IMR-90 (cell line): ENCODE measurements at regions not wholly inside any gene's neighbourhood (a gene's known extent, or its start where the extent isn't known, plus 50 kb on each side); places are given as distances from the start of the nearest gene placed in this dataset.

Source experiments
- ATAC-seq: fragments of 200-7000 bp; cut with Tn5 transposase; 2 replicates; pipeline ENCODE4 v1.9.1; 2020; ENCODE audit warnings: low read depth, mild to moderate bottlenecking, moderate library complexity
- BruUV-seq: library from RNA; stranded (reverse); fragments of 400-500 nt; replicated peaks from 2 replicates; lab custom pipeline; 2021; lab: Mats Ljungman, UMichigan
- CTCF ChIA-PET: fragments of 300-600 bp; formaldehyde crosslinking; extraction: SDS; loops from one replicate; lab custom pipeline; 2021; ENCODE audit warnings: antibody characterized with exemption; lab: Yijun Ruan, JAX
- POLR2A ChIA-PET: fragments of 300-600 bp; sonication (Branson Sonifier 250); formaldehyde crosslinking; loops from one replicate; lab custom pipeline; 2022; ENCODE audit warnings: antibody characterized with exemption; ENCODE audit not compliant: unreplicated experiment; lab: Charles Lee
- DNase-seq: peaks from one replicate; pipeline ENCODE4 v3.0.0; 2013
- H2AFZ ChIP-seq: replicated peaks from 2 replicates; pipeline ENCODE3; 2013; ENCODE audit warnings: low read length, mild to moderate bottlenecking; ENCODE audit not compliant: poor library complexity
- H2AK5ac ChIP-seq: 2 replicates; pipeline ENCODE4 v1.6.1; 2013; ENCODE audit warnings: low read depth, low read length, inconsistent platforms
- H2AK9ac ChIP-seq: replicated peaks from 2 replicates; pipeline ENCODE3; 2013; ENCODE audit warnings: mild to moderate bottlenecking, low read depth, low read length, moderate library complexity; ENCODE audit not compliant: poor library complexity
- H2BK120ac ChIP-seq: 2 replicates; pipeline ENCODE4 v1.6.1; 2013; ENCODE audit warnings: low read depth, low read length, inconsistent platforms
- H2BK15ac ChIP-seq: 3 replicates; pipeline ENCODE4 v1.6.1; 2013; ENCODE audit warnings: low read depth, low read length, inconsistent platforms
- H2BK20ac ChIP-seq: 2 replicates; pipeline ENCODE4 v1.6.1; 2013; ENCODE audit warnings: low read depth, mild to moderate bottlenecking, inconsistent platforms, low read length, moderate library complexity
- H2BK5ac ChIP-seq: 2 replicates; pipeline ENCODE4 v1.6.1; 2013; ENCODE audit warnings: mild to moderate bottlenecking, low read depth, low read length, inconsistent platforms; ENCODE audit not compliant: poor library complexity, severe bottlenecking
- H3K14ac ChIP-seq: replicated peaks from 2 replicates; pipeline ENCODE4 v1.6.1; 2013; ENCODE audit warnings: low read depth, low read length, inconsistent platforms
- H3K18ac ChIP-seq: 2 replicates; pipeline ENCODE4 v1.6.1; 2013; ENCODE audit warnings: low read depth, low read length, control low read depth
- H3K23ac ChIP-seq: 2 replicates; pipeline ENCODE4 v1.6.1; 2013; ENCODE audit warnings: low read depth, low read length, inconsistent platforms
- H3K27ac ChIP-seq: 2 replicates; pipeline ENCODE4 v1.5.1; 2013; ENCODE audit warnings: mild to moderate bottlenecking, control low read depth, low read length; ENCODE audit not compliant: insufficient read depth
- H3K27me3 ChIP-seq: 2 replicates; pipeline ENCODE4 v1.6.1; 2013; ENCODE audit warnings: low read length; ENCODE audit not compliant: control insufficient read depth, insufficient read depth
- H3K36me3 ChIP-seq: 2 replicates; pipeline ENCODE4 v1.6.1; 2013; ENCODE audit warnings: low read length, mixed read lengths; ENCODE audit not compliant: control insufficient read depth, insufficient read depth
- H3K4ac ChIP-seq: 2 replicates; pipeline ENCODE4 v1.6.1; 2013; ENCODE audit warnings: low read depth, low read length, inconsistent platforms
- H3K4me1 ChIP-seq: 2 replicates; pipeline ENCODE4 v1.6.1; 2013; ENCODE audit warnings: low read length, mixed read lengths; ENCODE audit not compliant: control insufficient read depth, insufficient read depth
- H3K4me2 ChIP-seq: 2 replicates; pipeline ENCODE4 v1.6.1; 2013; ENCODE audit warnings: low read depth, mild to moderate bottlenecking, control low read depth, low read length, moderate library complexity
- H3K4me3 ChIP-seq: 2 replicates; pipeline ENCODE4 v1.5.1; 2013; ENCODE audit warnings: low read depth, mild to moderate bottlenecking, control low read depth, low read length, moderate library complexity; ENCODE audit not compliant: insufficient read depth
- H3K56ac ChIP-seq: 2 replicates; pipeline ENCODE4 v1.6.1; 2013; ENCODE audit warnings: low read length, inconsistent platforms; ENCODE audit not compliant: insufficient read depth; ENCODE audit errors: extremely low read depth
- H3K79me1 ChIP-seq, 2 experiments: 2 replicates each; pipeline ENCODE4 v1.6.1; 2013; ENCODE audit warnings: low read length in 2 of 2, inconsistent platforms in 1 of 2, low read depth in 1 of 2
- H3K9ac ChIP-seq: 2 replicates; pipeline ENCODE4 v1.6.1; 2013; ENCODE audit warnings: low read depth, low read length, control low read depth
- H3K9me1 ChIP-seq: 2 replicates; pipeline ENCODE4 v1.6.1; 2013; ENCODE audit warnings: low read length, inconsistent platforms; ENCODE audit not compliant: insufficient read depth
- H3K9me3 ChIP-seq: 2 replicates; pipeline ENCODE4 v1.6.1; 2013; ENCODE audit warnings: low read length; ENCODE audit not compliant: control insufficient read depth, insufficient read depth
- H4K20me1 ChIP-seq: 2 replicates; pipeline ENCODE4 v1.6.1; 2013; ENCODE audit warnings: low read length, inconsistent platforms; ENCODE audit not compliant: insufficient read depth
- H4K5ac ChIP-seq: 2 replicates; pipeline ENCODE4 v1.6.1; 2013; ENCODE audit warnings: mild to moderate bottlenecking, low read depth, low read length, control low read depth
- H4K8ac ChIP-seq, 2 experiments: 2 replicates each; pipeline ENCODE4 v1.6.1; 2013; ENCODE audit warnings: low read depth in 2 of 2, low read length in 2 of 2, control low read depth in 1 of 2, inconsistent platforms in 1 of 2
- H4K91ac ChIP-seq: 2 replicates; pipeline ENCODE4 v1.6.1; 2013; ENCODE audit warnings: low read depth, low read length, inconsistent platforms; ENCODE audit not compliant: insufficient read depth
- MAZ ChIP-seq: IDR thresholded peaks from 2 replicates; pipeline ENCODE4 v1.6.1; 2012; ENCODE audit warnings: low read depth, mild to moderate bottlenecking, low read length, improper control_type of control experiment, moderate library complexity, borderline replicate concordance
- WGBS, 2 experiments: methylation state at CpG; one replicate each; pipeline versions ENCODE4 v1.1.5 to v1.1.7; 2013; ENCODE audit warnings: missing lambda C conversion rate in 2 of 2; ENCODE audit not compliant: insufficient read length in 1 of 2; ENCODE audit errors: extremely low coverage in 2 of 2; 5-methylcytosine and 5-hydroxymethylcytosine counted together
- dilution Hi-C: fragments of 300-500 bp; cut with HindIII; formaldehyde crosslinking; loops from one replicate; pipeline ENCODE4 v1.14.3; 2018; ENCODE audit warnings: low sequenced_read_pairs; ENCODE audit not compliant: unreplicated experiment
- in situ Hi-C: fragments of 300-500 bp; cut with MboI; formaldehyde crosslinking; loops from 3 replicates; pipeline ENCODE4 v1.14.3; 2019; ENCODE audit warnings: low sequenced_read_pairs, inconsistent platforms, mixed read lengths
- intact Hi-C: fragments of 100-400 bp; cut with micrococcal nuclease; formaldehyde crosslinking; loops from 2 replicates; pipeline ENCODE4 v1.10.0; 2022

GRCh38 chr9:100865648-100866047 is 162.9 kb upstream of the PLPPR1 start:
- Histone ChIP-seq H2AK5ac (no peak overlapping the region), H3K9me3 (peaks cover 5% of the 10 kb centered on the region), H3K4ac (no peak overlapping the region), H3K9ac (no peak overlapping the region), H4K91ac (no peak overlapping the region), H2BK5ac (no peak overlapping the region), H4K20me1 (no peaks in the 10 kb centered on the region), H3K27ac (no peak overlapping the region), H4K5ac (no peak overlapping the region), H2AFZ (no peak overlapping the region), H3K4me2 (no peak overlapping the region), H3K56ac (no peak overlapping the region), H3K23ac (no peak overlapping the region), H3K4me1 (no peaks in the 10 kb centered on the region), H3K18ac (no peak overlapping the region), H2AK9ac (no peak overlapping the region), H2BK15ac (no peak overlapping the region), H3K27me3 (no peaks in the 10 kb centered on the region), H3K36me3 (no peaks in the 10 kb centered on the region), H4K8ac (no peak overlapping the region), H3K79me1 (no peaks in the 10 kb centered on the region), H3K14ac (no peak overlapping the region), H2BK20ac (no peak overlapping the region), H3K4me3 (no peak overlapping the region), H2BK120ac (no peak overlapping the region), H3K9me1 (no peaks in the 10 kb centered on the region)
- dilution Hi-C loops (no loop called here), intact Hi-C loops (no loop called here), in situ Hi-C loops (no loop called here)
- WGBS, 2 experiments, result no CpG with 5 or more reads among the region's 4 CpGs
- ChIA-PET CTCF (no interaction called here), POLR2A (no interaction called here)
- TF ChIP-seq MAZ, result no peak
- DNase-seq (no peak), ATAC-seq (no peak)
- BruUV-seq, result no TSS peak
